Type B pancreatic cell (in vitro differentiated cells): ENCODE measurements at regions not wholly inside any gene's neighbourhood (a gene's known extent, or its start where the extent isn't known, plus 50 kb on each side); places are given as distances from the start of the nearest gene placed in this dataset.

Experiments
- DNase-seq: peaks from one replicate; pipeline ENCODE4 v3.0.0; 2021; ENCODE audit warnings: mixed read lengths; ENCODE audit not compliant: unreplicated experiment; ENCODE audit errors: extremely low spot score
- H3K27ac Mint-ChIP-seq: 2 replicates; pipeline ENCODE4 v1.8.0; 2021; ENCODE audit warnings: mild to moderate bottlenecking, mixed read lengths
- H3K27me3 Mint-ChIP-seq: 2 replicates; pipeline ENCODE4 v1.8.0; 2021; ENCODE audit warnings: mixed read lengths
- H3K36me3 Mint-ChIP-seq: 2 replicates; pipeline ENCODE4 v1.8.0; 2021; ENCODE audit warnings: mixed read lengths
- H3K4me1 Mint-ChIP-seq: one replicate; pipeline ENCODE4 v1.8.0; 2021; ENCODE audit warnings: mixed read lengths; ENCODE audit not compliant: unreplicated experiment
- H3K4me3 Mint-ChIP-seq: 2 replicates; pipeline ENCODE4 v1.8.0; 2021; ENCODE audit warnings: mild to moderate bottlenecking, mixed read lengths
- H3K9me3 Mint-ChIP-seq: 2 replicates; pipeline ENCODE4 v1.8.0; 2021; ENCODE audit warnings: mixed read lengths
- CTCF ChIP-seq: fragments of 200-600 bp; sonication (generic); conservative IDR thresholded peaks from 2 replicates; pipeline ENCODE4 v1.5.0; 2021; ENCODE audit warnings: antibody characterized with exemption, mild to moderate bottlenecking

GRCh38 chr5:28084069-28084468 lies 1045.7 kb upstream of the CDH9 start:
- no peak for DNase-seq
- TF ChIP-seq CTCF = no peak
- no peak overlapping the region for H3K4me3 Mint-ChIP-seq
- H3K27me3 Mint-ChIP-seq = no peaks in the 10 kb centered on the region
- no peak overlapping the region for H3K27ac Mint-ChIP-seq
- H3K4me1 Mint-ChIP-seq = no peaks in the 10 kb centered on the region
- no peaks in the 10 kb centered on the region for H3K9me3 Mint-ChIP-seq
- no peaks in the 10 kb centered on the region for H3K36me3 Mint-ChIP-seq

- Mint-ChIP-seq H3K9me3 (no peaks in the 10 kb centered on the region), H3K36me3 (no peaks in the 10 kb centered on the region), H3K4me3 (no peak overlapping the region), H3K27me3 (no peaks in the 10 kb centered on the region), H3K27ac (no peak overlapping the region), H3K4me1 (no peaks in the 10 kb centered on the region)
- TF ChIP-seq CTCF = no peak
- DNase-seq = no peak
Observed at GRCh38 chr5:28082610-28083009, 1044.2 kb upstream of the CDH9 start.

- Mint-ChIP-seq H3K4me1 (no peaks in the 10 kb centered on the region), H3K4me3 (no peak overlapping the region), H3K27me3 (no peaks in the 10 kb centered on the region), H3K27ac (no peak overlapping the region), H3K36me3 (no peaks in the 10 kb centered on the region), H3K9me3 (peaks cover 4% of the 10 kb centered on the region)
- no peak for DNase-seq
- TF ChIP-seq CTCF = no peak
Observed at GRCh38 chr5:28077291-28078240, 1039.2 kb upstream of the CDH9 start.

- Mint-ChIP-seq H3K27me3 (no peaks in the 10 kb centered on the region), H3K4me3 (no peak overlapping the region), H3K4me1 (no peaks in the 10 kb centered on the region), H3K27ac (no peak overlapping the region), H3K9me3 (peaks cover 7% of the 10 kb centered on the region), H3K36me3 (no peaks in the 10 kb centered on the region)
- DNase-seq = no peak
- TF ChIP-seq CTCF = no peak
Observed at GRCh38 chr5:28066856-28067255, 1028.5 kb upstream of the CDH9 start.

GRCh38 chr5:28065656-28066055 lies 1027.3 kb upstream of the CDH9 start:
- Mint-ChIP-seq H3K27me3 (no peaks in the 10 kb centered on the region), H3K9me3 (peaks cover 7% of the 10 kb centered on the region), H3K4me1 (no peaks in the 10 kb centered on the region), H3K4me3 (no peak overlapping the region), H3K27ac (no peak overlapping the region), H3K36me3 (no peaks in the 10 kb centered on the region)
- no peak for DNase-seq
- TF ChIP-seq CTCF = no peak
